HEK293T (cell line): ENCODE measurements at regions not wholly inside any gene's neighbourhood (a gene's known extent, or its start where the extent isn't known, plus 50 kb on each side); places are given as distances from the start of the nearest gene placed in this dataset.
"Not testable (repeated sequence)": the region's sequence is repeated elsewhere in the genome, so short reads cannot be mapped to it uniquely, and the experiment has no call there.

Experiments
- CTCF ChIA-PET: fragments of 350-600 bp; formaldehyde crosslinking; extraction: SDS; loops from one replicate; lab custom pipeline; 2021; ENCODE audit warnings: antibody characterized with exemption, inconsistent platforms; lab: Yijun Ruan, JAX
- POLR2A ChIA-PET: fragments of 350-600 bp; formaldehyde crosslinking; extraction: SDS; loops from one replicate; lab custom pipeline; 2020; ENCODE audit warnings: antibody characterized with exemption, inconsistent platforms; lab: Yijun Ruan, JAX
- DNase-seq: peaks from one replicate; pipeline ENCODE4 v3.0.0; 2012; ENCODE audit warnings: mixed read lengths; ENCODE audit errors: extremely low spot score
- ARNT ChIP-seq: fragments of 450-650 bp; IDR thresholded peaks from 2 replicates; pipeline ENCODE4 v1.6.1; 2017; ENCODE audit warnings: mild to moderate bottlenecking
- BHLHE40 ChIP-seq: fragments of 450-650 bp; IDR thresholded peaks from 2 replicates; pipeline ENCODE4 v1.6.1; 2016; ENCODE audit warnings: mild to moderate bottlenecking, moderate library complexity, borderline replicate concordance
- CTBP1 ChIP-seq: fragments of 450-650 bp; IDR thresholded peaks from 2 replicates; pipeline ENCODE4 v1.6.1; 2016; ENCODE audit warnings: borderline replicate concordance
- ELF4 ChIP-seq: fragments of 450-650 bp; IDR thresholded peaks from 2 replicates; pipeline ENCODE4 v1.6.1; 2017; ENCODE audit warnings: antibody characterized with exemption
- FOXA1 ChIP-seq: fragments of 450-650 bp; IDR thresholded peaks from 2 replicates; pipeline ENCODE4 v1.6.1; 2016; ENCODE audit warnings: mild to moderate bottlenecking
- FOXK2 ChIP-seq: fragments of 450-650 bp; IDR thresholded peaks from 2 replicates; pipeline ENCODE4 v1.6.1; 2016; ENCODE audit warnings: mild to moderate bottlenecking
- FOXM1 ChIP-seq: fragments of 450-650 bp; IDR thresholded peaks from 2 replicates; pipeline ENCODE4 v1.6.1; 2017; ENCODE audit warnings: mild to moderate bottlenecking, borderline replicate concordance
- HDGF ChIP-seq: fragments of 450-650 bp; IDR thresholded peaks from 2 replicates; pipeline ENCODE4 v1.6.1; 2017; ENCODE audit warnings: antibody characterized with exemption, borderline replicate concordance
- L3MBTL2 ChIP-seq: fragments of 450-650 bp; conservative IDR thresholded peaks from 2 replicates; pipeline ENCODE4 v1.6.1; 2016; ENCODE audit warnings: mild to moderate bottlenecking
- LEF1 ChIP-seq: fragments of 450-650 bp; IDR thresholded peaks from 2 replicates; pipeline ENCODE4 v1.6.1; 2017; ENCODE audit warnings: mild to moderate bottlenecking, borderline replicate concordance
- NFRKB ChIP-seq: fragments of 450-650 bp; IDR thresholded peaks from 2 replicates; pipeline ENCODE4 v1.6.1; 2016; ENCODE audit warnings: mild to moderate bottlenecking, moderate library complexity
- SP1 ChIP-seq: fragments of 450-650 bp; IDR thresholded peaks from 2 replicates; pipeline ENCODE4 v1.6.1; 2017
- SUZ12 ChIP-seq: fragments of 450-650 bp; IDR thresholded peaks from 2 replicates; pipeline ENCODE4 v1.6.1; 2016; ENCODE audit warnings: mild to moderate bottlenecking
- TARDBP ChIP-seq: fragments of 450-650 bp; IDR thresholded peaks from 2 replicates; pipeline ENCODE4 v1.6.1; 2016
- ZNF384 ChIP-seq: fragments of 450-650 bp; IDR thresholded peaks from 2 replicates; pipeline ENCODE4 v1.6.1; 2016
- TF ChIP-seq, protein P1 (sequence below): fragments of 450-650 bp; IDR thresholded peaks from 2 replicates; pipeline ENCODE4 v1.6.1; 2016

GRCh38 chr3:177889652-177890358, 646.4 kb upstream of the KCNMB2 start:
- TF ChIP-seq L3MBTL2 = no peak
- TF ChIP-seq TARDBP = no peak
- no peak for DNase-seq
- CTCF ChIA-PET = interaction anchor here (0.6 kb wide), 1 partner anchor 16 kb away, joined by 3 read pairs; no protein-coding TSS in a partner anchor
- POLR2A ChIA-PET = no interaction called here

DNA sequence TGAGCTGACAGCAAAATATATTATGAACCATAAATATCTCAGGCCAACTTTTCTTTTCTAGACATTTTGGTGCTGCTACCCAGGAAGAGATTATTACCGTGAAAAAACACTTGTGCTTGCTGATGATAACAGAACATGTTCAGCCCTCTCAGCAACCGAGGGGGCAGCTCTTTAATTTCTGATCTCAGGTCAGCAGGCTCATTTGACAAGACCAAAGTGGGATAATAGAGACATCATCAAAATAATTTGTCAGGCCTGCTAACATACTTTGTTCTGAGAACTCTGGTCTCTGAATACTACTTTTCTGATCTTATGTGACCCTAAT, 645.9 kb upstream of the KCNMB2 start:
- TF ChIP-seq SUZ12 (no peak), ZNF384 (no peak), FOXA1 (no peak), TARDBP (no peak), ARNT (no peak), NFRKB (no peak), ELF4 (no peak), BHLHE40 (no peak), FOXK2 (no peak), SP1 (no peak), CTBP1 (no peak)
- TF ChIP-seq, protein P1, sequence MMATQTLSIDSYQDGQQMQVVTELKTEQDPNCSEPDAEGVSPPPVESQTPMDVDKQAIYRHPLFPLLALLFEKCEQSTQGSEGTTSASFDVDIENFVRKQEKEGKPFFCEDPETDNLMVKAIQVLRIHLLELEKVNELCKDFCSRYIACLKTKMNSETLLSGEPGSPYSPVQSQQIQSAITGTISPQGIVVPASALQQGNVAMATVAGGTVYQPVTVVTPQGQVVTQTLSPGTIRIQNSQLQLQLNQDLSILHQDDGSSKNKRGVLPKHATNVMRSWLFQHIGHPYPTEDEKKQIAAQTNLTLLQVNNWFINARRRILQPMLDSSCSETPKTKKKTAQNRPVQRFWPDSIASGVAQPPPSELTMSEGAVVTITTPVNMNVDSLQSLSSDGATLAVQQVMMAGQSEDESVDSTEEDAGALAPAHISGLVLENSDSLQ = no peak
- ChIA-PET CTCF (no interaction called here), POLR2A (no interaction called here)
- DNase-seq = no peak

- DNase-seq, CTCF ChIA-PET, POLR2A ChIA-PET: not testable (repeated sequence)
Observed at GRCh38 chr3:177891569-177891968, 644.7 kb upstream of the KCNMB2 start.

GRCh38 chr3:177893331-177893730, 642.9 kb upstream of the KCNMB2 start:
- CTCF ChIA-PET = no interaction called here
- no peak for TF ChIP-seq TARDBP
- TF ChIP-seq ZNF384 = no peak
- TF ChIP-seq L3MBTL2 = no peak
- no peak for TF ChIP-seq BHLHE40
- TF ChIP-seq CTBP1 = no peak
- DNase-seq = peak; percentile 6
- POLR2A ChIA-PET = no interaction called here

DNA sequence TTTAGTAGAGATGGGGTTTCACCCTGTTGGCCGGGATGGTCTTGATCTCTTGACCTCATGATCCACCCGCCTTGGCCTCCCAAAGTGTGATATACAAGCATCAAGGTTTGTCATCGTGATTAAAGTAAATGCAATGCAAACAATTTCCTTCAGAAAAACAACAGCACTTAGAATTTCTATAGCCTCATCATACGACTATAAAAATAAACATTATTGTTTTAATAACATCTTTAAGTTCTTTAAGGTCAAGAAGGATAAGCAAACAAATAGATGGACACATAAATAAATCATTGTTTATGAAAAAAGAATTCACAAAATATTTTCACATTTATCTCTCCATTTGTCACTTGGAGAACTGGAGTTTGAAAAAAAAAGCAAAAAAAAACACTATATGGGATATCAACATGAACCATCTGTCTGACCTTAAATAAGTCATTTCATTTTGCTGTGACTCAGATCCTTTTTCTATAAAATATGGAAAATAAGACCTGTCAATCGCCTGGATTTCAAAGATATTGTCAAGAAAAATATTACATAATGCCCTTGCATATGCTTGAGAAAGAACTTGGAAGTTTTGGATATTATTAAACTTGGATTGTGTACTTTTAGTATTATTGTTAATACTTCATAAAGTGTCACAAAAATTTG, 642.0 kb upstream of the KCNMB2 start:
- ChIA-PET CTCF (no interaction called here), POLR2A (no interaction called here)
- no peak for DNase-seq
- TF ChIP-seq FOXM1 (no peak), CTBP1 (no peak), HDGF (no peak), FOXA1 (no peak), LEF1 (no peak), TARDBP (no peak), L3MBTL2 (no peak), BHLHE40 (no peak), ARNT (no peak), SUZ12 (no peak), ZNF384 (no peak), FOXK2 (no peak), SP1 (no peak), NFRKB (no peak), ELF4 (no peak)
- TF ChIP-seq, protein P1 = no peak

DNA sequence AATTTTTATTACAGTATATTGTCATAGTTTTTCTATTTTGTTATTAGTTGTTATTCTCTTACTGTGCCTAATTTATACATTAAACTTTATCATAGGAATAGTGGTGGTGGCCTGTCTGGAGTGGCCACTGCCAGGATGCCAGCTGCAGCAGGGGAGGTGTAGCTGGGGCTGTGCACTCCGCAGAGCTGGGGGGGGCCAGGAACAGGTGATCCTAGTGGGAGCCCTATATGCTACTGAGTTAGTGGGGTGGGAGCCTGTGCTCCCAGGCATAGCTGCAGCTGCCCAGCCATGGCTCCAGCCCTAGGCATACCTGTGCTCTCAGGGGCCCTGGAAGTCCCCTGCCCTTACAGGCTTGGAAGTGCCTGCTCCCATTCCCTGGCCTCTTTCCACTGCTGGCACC, 638.1 kb upstream of the KCNMB2 start:
- DNase-seq = no peak
- ChIA-PET CTCF (no interaction called here), POLR2A (no interaction called here)
- TF ChIP-seq, protein P1 = no peak
- TF ChIP-seq FOXA1 = no peak
- TF ChIP-seq SUZ12 = no peak
- TF ChIP-seq BHLHE40 = no peak
- TF ChIP-seq ZNF384 = no peak
- TF ChIP-seq FOXM1 = no peak
- no peak for TF ChIP-seq CTBP1
- no peak for TF ChIP-seq NFRKB
- TF ChIP-seq ARNT = no peak
- TF ChIP-seq ELF4 = no peak
- TF ChIP-seq SP1 = no peak
- no peak for TF ChIP-seq FOXK2
- TF ChIP-seq HDGF = no peak
- TF ChIP-seq L3MBTL2 = no peak
- TF ChIP-seq TARDBP = no peak
- TF ChIP-seq LEF1 = no peak
